B cell (primary cell): ENCODE measurements at regions not wholly inside any gene's neighbourhood (a gene's known extent, or its start where the extent isn't known, plus 50 kb on each side); places are given as distances from the start of the nearest gene placed in this dataset.

Experiments
- ATAC-seq: fragments of 200-7000 bp; cut with Tn5 transposase; one replicate; pipeline ENCODE4 v1.10.0; 2021; ENCODE audit warnings: low read depth, mild to moderate bottlenecking, moderate number of reproducible peaks, moderate library complexity
- CTCF ChIA-PET: fragments of 350-600 bp; sonication (Branson Sonifier 250); formaldehyde crosslinking; loops from one replicate; lab custom pipeline; 2021; ENCODE audit warnings: antibody characterized with exemption, inconsistent platforms; lab: Charles Lee
- POLR2A ChIA-PET: fragments of 350-600 bp; sonication (Branson Sonifier 250); formaldehyde crosslinking; loops from one replicate; lab custom pipeline; 2021; ENCODE audit warnings: antibody characterized with exemption; lab: Charles Lee
- DNase-seq: peaks from one replicate; pipeline ENCODE4 v3.0.0; 2013
- H2AFZ ChIP-seq: 2 replicates; pipeline ENCODE4 v1.6.1; 2012; ENCODE audit warnings: mild to moderate bottlenecking, low read depth, low read length; ENCODE audit not compliant: insufficient read depth, poor library complexity, severe bottlenecking
- H3K27ac ChIP-seq, 2 donors: 1 replicate in 1 of 2; 2 replicates in 1 of 2; pipeline ENCODE4 v1.5.1; 2012 to 2013; ENCODE audit warnings: low read length in 2 of 2, mild to moderate bottlenecking in 2 of 2, moderate library complexity in 1 of 2
- H3K27me3 ChIP-seq, 4 experiments: fragments of 200-600 bp in 1 of 4; sonication (generic) in 1 of 4; replicated peaks in 1 of 4; 1 replicate in 2 of 4; 2 replicates in 2 of 4; pipeline versions ENCODE4 v1.6.1 to v1.7.0; 2013 to 2016; ENCODE audit warnings: low read length in 3 of 4, mild to moderate bottlenecking in 2 of 4, mixed read lengths in 1 of 4, moderate library complexity in 1 of 4; ENCODE audit not compliant: insufficient read depth in 4 of 4, control insufficient read depth in 3 of 4; ENCODE audit errors: control extremely low read depth in 1 of 4
- H3K36me3 ChIP-seq, 2 experiments: replicated peaks in 1 of 2; 1 replicate in 1 of 2; 2 replicates in 1 of 2; pipeline versions ENCODE4 v1.6.1 to v1.7.1; 2013; ENCODE audit warnings: low read length in 1 of 2; ENCODE audit not compliant: insufficient read depth in 2 of 2, control insufficient read depth in 1 of 2; ENCODE audit errors: control extremely low read depth in 1 of 2, extremely low read depth in 1 of 2
- H3K4me1 ChIP-seq, 2 donors: fragments of 200-600 bp in 1 of 2; sonication (generic) in 1 of 2; 1 replicate in 1 of 2; 2 replicates in 1 of 2; pipeline versions ENCODE4 v1.5.1 to v1.6.1; 2013 to 2017; ENCODE audit warnings: low read length in 2 of 2; ENCODE audit not compliant: control insufficient read depth in 2 of 2, insufficient read depth in 2 of 2
- H3K4me2 ChIP-seq: replicated peaks from 2 replicates; pipeline ENCODE3; 2012; ENCODE audit warnings: mild to moderate bottlenecking, low read depth, low read length; ENCODE audit not compliant: poor library complexity, severe bottlenecking
- H3K4me3 ChIP-seq, 5 experiments: fragments of 200-600 bp in 1 of 5; sonication (generic) in 1 of 5; 1 replicate in 3 of 5; 2 replicates in 2 of 5; pipeline versions ENCODE4 v1.5.1 to v1.7.0; 2011 to 2016; ENCODE audit warnings: low read length in 4 of 5, mild to moderate bottlenecking in 4 of 5, low read depth in 2 of 5, control low read depth in 1 of 5, moderate library complexity in 1 of 5; ENCODE audit not compliant: insufficient read depth in 1 of 5; ENCODE audit errors: control extremely low read depth in 1 of 5, extremely low read depth in 1 of 5
- H3K79me2 ChIP-seq: fragments of 200-600 bp; sonication (generic); one replicate; pipeline ENCODE4 v1.6.0; 2016; ENCODE audit warnings: low read length; ENCODE audit not compliant: control insufficient read depth, insufficient read depth
- H3K9ac ChIP-seq: fragments of 200-600 bp; sonication (generic); 2 replicates; pipeline ENCODE4 v1.6.1; 2017; ENCODE audit warnings: mild to moderate bottlenecking, low read length, moderate library complexity
- H3K9me3 ChIP-seq, 3 donors: one replicate each; pipeline versions ENCODE4 v1.6.1 to v1.7.1; 2013; ENCODE audit warnings: low read length in 2 of 3; ENCODE audit not compliant: control insufficient read depth in 2 of 3, insufficient read depth in 1 of 3; ENCODE audit errors: control extremely low read depth in 1 of 3
- H4K20me1 ChIP-seq: 2 replicates; pipeline ENCODE4 v1.6.0; 2012; ENCODE audit warnings: mild to moderate bottlenecking, low read length; ENCODE audit not compliant: insufficient read depth, control insufficient read depth, poor library complexity, severe bottlenecking
- H3K27ac Mint-ChIP-seq: one replicate; pipeline ENCODE4 v1.8.0; 2021; ENCODE audit warnings: mixed read lengths
- H3K27me3 Mint-ChIP-seq: one replicate; pipeline ENCODE4 v1.8.0; 2021; ENCODE audit warnings: mixed read lengths
- H3K4me1 Mint-ChIP-seq: one replicate; pipeline ENCODE4 v1.8.0; 2021; ENCODE audit warnings: mixed read lengths
- H3K4me3 Mint-ChIP-seq: one replicate; pipeline ENCODE4 v1.8.0; 2021; ENCODE audit warnings: mixed read lengths
- H3K9me3 Mint-ChIP-seq: one replicate; pipeline ENCODE4 v1.8.0; 2022; ENCODE audit warnings: mixed read lengths; ENCODE audit not compliant: insufficient read depth
- CTCF ChIP-seq: fragments of 200-600 bp; IDR thresholded peaks from one replicate; pipeline ENCODE4 v1.8.0; 2022; ENCODE audit warnings: antibody characterized with exemption, mild to moderate bottlenecking
- EZH2 ChIP-seq: IDR thresholded peaks from 2 replicates; pipeline ENCODE4 v1.6.1; 2012; ENCODE audit warnings: borderline replicate concordance, low read depth, mild to moderate bottlenecking, moderate library complexity, low read length; ENCODE audit not compliant: insufficient read depth, poor library complexity, severe bottlenecking
- WGBS: methylation state at CpG from one replicate; pipeline ENCODE4 v1.1.5; 2013; ENCODE audit warnings: missing lambda C conversion rate; ENCODE audit not compliant: insufficient coverage; 5-methylcytosine and 5-hydroxymethylcytosine counted together
- intact Hi-C: fragments of 100-400 bp; cut with micrococcal nuclease; formaldehyde crosslinking; loops from one replicate; pipeline ENCODE4 v1.10.0; 2022

GRCh38 chr11:37184326-37184725 is 586.3 kb upstream of the RAG2 start:
- ChIA-PET CTCF (no interaction called here), POLR2A (no interaction called here)
- no peaks in the 10 kb centered on the region for H4K20me1 ChIP-seq
- no peaks in the 10 kb centered on the region for H3K27me3 ChIP-seq
- TF ChIP-seq CTCF (no peak), EZH2 (no peak)
- DNase-seq (no peak), ATAC-seq (no peak)
- Mint-ChIP-seq H3K27ac (no peak overlapping the region), H3K4me1 (no peaks in the 10 kb centered on the region), H3K9me3 (no peaks in the 10 kb centered on the region), H3K27me3 (no peaks in the 10 kb centered on the region), H3K4me3 (no peak overlapping the region)
- no peak overlapping the region for H3K27ac ChIP-seq
- H3K9ac ChIP-seq = no peak overlapping the region
- H3K4me2 ChIP-seq = no peak overlapping the region
- H3K9me3 ChIP-seq = no peaks in the 10 kb centered on the region
- intact Hi-C loops = no loop called here
- no peaks in the 10 kb centered on the region for H3K36me3 ChIP-seq
- no peak overlapping the region for H2AFZ ChIP-seq
- no peak overlapping the region for H3K4me3 ChIP-seq
- no CpG with 5 or more reads among the region's 1 CpG for WGBS
- no peaks in the 10 kb centered on the region for H3K4me1 ChIP-seq
- no peaks in the 10 kb centered on the region for H3K79me2 ChIP-seq

- Histone ChIP-seq H3K4me3 (no peak overlapping the region), H3K36me3 (no peaks in the 10 kb centered on the region), H3K27ac (no peak overlapping the region), H3K4me2 (no peak overlapping the region), H3K9ac (no peak overlapping the region), H2AFZ (no peak overlapping the region), H3K79me2 (no peaks in the 10 kb centered on the region), H4K20me1 (no peaks in the 10 kb centered on the region), H3K27me3 (no peaks in the 10 kb centered on the region), H3K4me1 (no peaks in the 10 kb centered on the region), H3K9me3 (no peaks in the 10 kb centered on the region)
- ChIA-PET CTCF (no interaction called here), POLR2A (no interaction called here)
- no peaks in the 10 kb centered on the region for H3K9me3 Mint-ChIP-seq
- H3K27ac Mint-ChIP-seq = no peak overlapping the region
- ATAC-seq (no peak), DNase-seq (no peak)
- WGBS = 61% methylated on average over 2 of the region's 5 CpGs
- intact Hi-C loops = no loop called here
- no peak for TF ChIP-seq EZH2
- no peak for TF ChIP-seq CTCF
- no peaks in the 10 kb centered on the region for H3K4me1 Mint-ChIP-seq
- no peak overlapping the region for H3K4me3 Mint-ChIP-seq
- H3K27me3 Mint-ChIP-seq = no peaks in the 10 kb centered on the region
Observed at GRCh38 chr11:37182031-37182430, 584.0 kb upstream of the RAG2 start.
